ENCODE measurements at regions not wholly inside any gene's neighbourhood (a gene's known extent, or its start where the extent isn't known, plus 50 kb on each side); places are given as distances from the start of the nearest gene placed in this dataset.

DNA sequence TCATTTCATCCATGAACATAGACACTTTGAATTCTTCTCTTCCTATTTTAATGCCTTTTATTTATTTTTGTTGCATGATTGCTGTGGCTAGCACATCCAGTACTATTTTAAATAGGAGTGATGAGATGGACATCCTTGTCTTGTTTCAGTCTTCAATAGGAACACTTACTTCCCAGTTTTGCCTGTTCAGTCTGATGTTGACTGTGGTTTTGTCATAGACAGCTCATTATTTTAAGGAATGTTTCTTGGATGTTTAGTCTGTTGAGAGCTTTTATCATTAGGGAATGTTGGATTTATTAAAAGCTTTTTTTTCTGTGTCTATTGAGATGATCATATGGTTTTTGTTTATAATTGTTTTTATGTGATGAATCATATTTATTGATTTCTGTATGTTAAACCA lies 586.6 kb downstream of the SLITRK1 start:
- Histone ChIP-seq H3K36me3 (replicated peaks in 1 of 2; ENCODE audit: control insufficient read depth in 1 of 2, insufficient read depth in 2 of 2, low read length in 2 of 2) (no peaks in the 10 kb centered on the region), H2AFZ (ENCODE audit: insufficient read depth, low read depth, low read length, poor library complexity, severe bottlenecking) (no peak overlapping the region), H3K4me3 (replicated peaks in 1 of 3; ENCODE audit: low read depth in 2 of 3, low read length in 3 of 3) (no peak overlapping the region), H3K79me2 (ENCODE audit: insufficient read depth, low read length) (no peaks in the 10 kb centered on the region), H4K20me1 (ENCODE audit: insufficient read depth, low read length) (no peaks in the 10 kb centered on the region), H3K9me3 (replicated peaks in 1 of 2; ENCODE audit: control insufficient read depth in 1 of 2, insufficient read depth in 1 of 2, low read length in 2 of 2) (no peaks in the 10 kb centered on the region), H3K4me2 (replicated peaks; ENCODE audit: extremely low read depth, low read length, poor library complexity, severe bottlenecking) (no peak overlapping the region), H3K27ac (ENCODE audit: low read depth in 1 of 2, low read length in 2 of 2) (no peak overlapping the region), H3K9ac (ENCODE audit: insufficient read depth, low read length, poor library complexity, severe bottlenecking) (no peak overlapping the region), H3K4me1 (ENCODE audit: control insufficient read depth in 1 of 2, insufficient read depth in 2 of 2, low read length in 2 of 2) (no peaks in the 10 kb centered on the region), H3K27me3 (ENCODE audit: control insufficient read depth in 2 of 2, insufficient read depth in 2 of 2, low read length in 2 of 2) (no peaks in the 10 kb centered on the region)
- Mint-ChIP-seq H3K9me3 (peaks cover 0 to 6% (median 2%) of the 10 kb centered on the region in 7 donors), H3K4me3 (no peak overlapping the region), H3K27me3 (ENCODE audit: low read depth in 3 of 3) (no peaks in the 10 kb centered on the region), H3K36me3 (no peaks in the 10 kb centered on the region), H3K4me1 (no peaks in the 10 kb centered on the region), H3K27ac (no peak overlapping the region)
- intact Hi-C loops (cut with micrococcal nuclease), result no loop called here
- DNase-seq, result no peak
- TF ChIP-seq CTCF (IDR thresholded peaks at IDR 0.05), result no peak

DNA sequence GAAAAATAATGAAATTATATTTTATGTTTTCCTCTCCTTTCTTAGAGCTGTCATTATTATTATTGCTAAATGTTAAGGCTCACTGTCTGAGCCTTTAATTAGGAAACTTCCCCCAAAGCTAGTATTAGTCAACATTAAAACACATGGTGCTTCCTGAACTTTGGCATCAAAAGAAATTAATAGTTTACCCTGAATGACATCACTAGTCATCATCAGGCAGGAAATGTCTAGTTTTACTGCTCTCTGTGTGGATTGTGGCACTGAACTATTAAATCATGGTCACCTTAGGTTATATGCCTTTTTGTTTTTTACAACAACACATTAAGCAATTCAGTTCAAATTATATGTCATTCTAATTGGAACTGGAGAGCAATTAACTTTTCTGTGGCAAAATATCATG lies 595.5 kb downstream of the SLITRK1 start:
- no peaks in the 10 kb centered on the region for H3K27me3 ChIP-seq (ENCODE audit: control insufficient read depth in 2 of 2, insufficient read depth in 2 of 2, low read length in 2 of 2)
- H4K20me1 ChIP-seq (ENCODE audit: insufficient read depth, low read length), result no peaks in the 10 kb centered on the region
- Mint-ChIP-seq H3K27ac (no peak overlapping the region), H3K27me3 (ENCODE audit: low read depth in 3 of 3) (no peaks in the 10 kb centered on the region), H3K36me3 (no peaks in the 10 kb centered on the region), H3K9me3 (peaks cover 0 to 2% (median 0%) of the 10 kb centered on the region in 7 donors), H3K4me1 (no peaks in the 10 kb centered on the region), H3K4me3 (no peak overlapping the region)
- intact Hi-C loops (cut with micrococcal nuclease), result no loop called here
- H3K79me2 ChIP-seq (ENCODE audit: insufficient read depth, low read length), result no peaks in the 10 kb centered on the region
- H3K4me3 ChIP-seq (replicated peaks in 1 of 3; ENCODE audit: low read depth in 2 of 3, low read length in 3 of 3), result no peak overlapping the region
- no peak for TF ChIP-seq CTCF (IDR thresholded peaks at IDR 0.05)
- no peak overlapping the region for H3K4me2 ChIP-seq (replicated peaks; ENCODE audit: extremely low read depth, low read length, poor library complexity, severe bottlenecking)
- H3K27ac ChIP-seq (ENCODE audit: low read depth in 1 of 2, low read length in 2 of 2), result no peak overlapping the region
- no peak for DNase-seq
- no peaks in the 10 kb centered on the region for H3K36me3 ChIP-seq (replicated peaks in 1 of 2; ENCODE audit: control insufficient read depth in 1 of 2, insufficient read depth in 2 of 2, low read length in 2 of 2)
- H3K9ac ChIP-seq (ENCODE audit: insufficient read depth, low read length, poor library complexity, severe bottlenecking), result no peak overlapping the region
- H3K4me1 ChIP-seq (ENCODE audit: control insufficient read depth in 1 of 2, insufficient read depth in 2 of 2, low read length in 2 of 2), result no peaks in the 10 kb centered on the region
- H3K9me3 ChIP-seq (replicated peaks in 1 of 2; ENCODE audit: control insufficient read depth in 1 of 2, insufficient read depth in 1 of 2, low read length in 2 of 2), result no peaks in the 10 kb centered on the region
- H2AFZ ChIP-seq (ENCODE audit: insufficient read depth, low read depth, low read length, poor library complexity, severe bottlenecking), result no peak overlapping the region

Measured in CD14-positive monocyte (primary cell).